ENCODE measurements at regions not wholly inside any gene's neighbourhood (a gene's known extent, or its start where the extent isn't known, plus 50 kb on each side); places are given as distances from the start of the nearest gene placed in this dataset.

GRCh38 chr11:56876621-56877275 is 112.0 kb upstream of the OR5AK2 start:
- TF ChIP-seq EP300 (IDR thresholded peaks at IDR 0.05; ENCODE audit: borderline replicate concordance in 1 of 2, low read depth in 1 of 2, low read length in 1 of 2) (no peak), POLR2AphosphoS5 (IDR thresholded peaks at IDR 0.05; ENCODE audit: low read depth, low read length) (no peak)
- TF ChIP-seq, protein P1, sequence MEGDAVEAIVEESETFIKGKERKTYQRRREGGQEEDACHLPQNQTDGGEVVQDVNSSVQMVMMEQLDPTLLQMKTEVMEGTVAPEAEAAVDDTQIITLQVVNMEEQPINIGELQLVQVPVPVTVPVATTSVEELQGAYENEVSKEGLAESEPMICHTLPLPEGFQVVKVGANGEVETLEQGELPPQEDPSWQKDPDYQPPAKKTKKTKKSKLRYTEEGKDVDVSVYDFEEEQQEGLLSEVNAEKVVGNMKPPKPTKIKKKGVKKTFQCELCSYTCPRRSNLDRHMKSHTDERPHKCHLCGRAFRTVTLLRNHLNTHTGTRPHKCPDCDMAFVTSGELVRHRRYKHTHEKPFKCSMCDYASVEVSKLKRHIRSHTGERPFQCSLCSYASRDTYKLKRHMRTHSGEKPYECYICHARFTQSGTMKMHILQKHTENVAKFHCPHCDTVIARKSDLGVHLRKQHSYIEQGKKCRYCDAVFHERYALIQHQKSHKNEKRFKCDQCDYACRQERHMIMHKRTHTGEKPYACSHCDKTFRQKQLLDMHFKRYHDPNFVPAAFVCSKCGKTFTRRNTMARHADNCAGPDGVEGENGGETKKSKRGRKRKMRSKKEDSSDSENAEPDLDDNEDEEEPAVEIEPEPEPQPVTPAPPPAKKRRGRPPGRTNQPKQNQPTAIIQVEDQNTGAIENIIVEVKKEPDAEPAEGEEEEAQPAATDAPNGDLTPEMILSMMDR (IDR thresholded peaks at IDR 0.05): no peak
